G401.6 (cell line): ENCODE measurements at regions not wholly inside any gene's neighbourhood (a gene's known extent, or its start where the extent isn't known, plus 50 kb on each side); places are given as distances from the start of the nearest gene placed in this dataset.
"Not testable (repeated sequence)": the region's sequence is repeated elsewhere in the genome, so short reads cannot be mapped to it uniquely, and the experiment has no call there.

Experiments
- FAIRE-seq: peaks from 2 replicates; lab custom pipeline; 2012; peaks lifted over from hg19 to GRCh38; lab: Jason Lieb, UNC

- FAIRE-seq = no peak
Measured at GRCh38 chr2:186925514-186925913, 76.5 kb upstream of the ZSWIM2 start.

GRCh38 chr2:186922316-186922715 is 73.3 kb upstream of the ZSWIM2 start:
- FAIRE-seq = not testable (repeated sequence)

GRCh38 chr2:186919296-186919695 is 70.3 kb upstream of the ZSWIM2 start:
- no peak for FAIRE-seq

- no peak for FAIRE-seq
Measured at GRCh38 chr2:186918495-186918894, 69.5 kb upstream of the ZSWIM2 start.

- FAIRE-seq = no peak
Measured at GRCh38 chr2:186917866-186918265, 68.9 kb upstream of the ZSWIM2 start.

- FAIRE-seq = no peak
Measured at GRCh38 chr2:186913870-186914269, 64.9 kb upstream of the ZSWIM2 start.

- no peak for FAIRE-seq
Measured at GRCh38 chr2:186912979-186913378, 64.0 kb upstream of the ZSWIM2 start.

- no peak for FAIRE-seq
Measured at GRCh38 chr2:186911551-186912085, 62.6 kb upstream of the ZSWIM2 start.

- FAIRE-seq = no peak
Measured at GRCh38 chr2:186910996-186911395, 62.0 kb upstream of the ZSWIM2 start.

- FAIRE-seq = no peak
Measured at GRCh38 chr2:186909095-186909494, 60.1 kb upstream of the ZSWIM2 start.

- no peak for FAIRE-seq
Measured at GRCh38 chr2:186907897-186908296, 58.9 kb upstream of the ZSWIM2 start.

- FAIRE-seq = peak; percentile 89
Measured at GRCh38 chr2:186903216-186903615, 54.2 kb upstream of the ZSWIM2 start.
